Testis (tissue), 2 donors: ENCODE measurements at regions not wholly inside any gene's neighbourhood (a gene's known extent, or its start where the extent isn't known, plus 50 kb on each side); places are given as distances from the start of the nearest gene placed in this dataset.

Source experiments
- POLR2A ChIP-seq: fragments of 450-650 bp; IDR thresholded peaks from one replicate; pipeline ENCODE4 v1.6.1; 2017; ENCODE audit warnings: antibody characterized with exemption, mild to moderate bottlenecking, moderate library complexity
- TF ChIP-seq, protein P1 (sequence below), 3 experiments: fragments of 450-650 bp in 2 of 3; fragments of 200-600 bp in 1 of 3; sonication (generic) in 1 of 3; IDR thresholded peaks; one replicate each; pipeline ENCODE4 v1.5.1; 2016 to 2019; ENCODE audit warnings: antibody characterized with exemption in 3 of 3, mild to moderate bottlenecking in 2 of 3, moderate library complexity in 1 of 3

DNA sequence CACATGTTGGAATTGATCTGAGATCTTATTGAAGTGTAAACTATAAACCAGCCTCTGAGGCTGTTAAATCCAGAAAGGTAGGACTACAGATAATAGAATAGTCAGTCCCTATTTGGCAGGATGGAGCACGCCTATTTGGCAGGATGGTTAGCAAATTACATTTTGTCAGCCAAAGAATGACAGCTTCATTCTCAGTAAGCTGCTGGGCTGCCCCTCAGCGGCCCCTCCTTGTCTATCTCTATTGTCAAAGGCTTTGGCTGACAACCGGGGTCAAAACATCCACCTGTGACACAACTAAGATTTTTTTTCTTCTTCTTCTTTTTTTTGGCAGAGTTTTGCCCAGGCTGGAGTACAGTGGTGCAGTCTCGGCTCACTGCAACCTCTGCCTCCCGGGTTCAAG is 123.4 kb upstream of the ECI2 start:
- TF ChIP-seq, protein P1, sequence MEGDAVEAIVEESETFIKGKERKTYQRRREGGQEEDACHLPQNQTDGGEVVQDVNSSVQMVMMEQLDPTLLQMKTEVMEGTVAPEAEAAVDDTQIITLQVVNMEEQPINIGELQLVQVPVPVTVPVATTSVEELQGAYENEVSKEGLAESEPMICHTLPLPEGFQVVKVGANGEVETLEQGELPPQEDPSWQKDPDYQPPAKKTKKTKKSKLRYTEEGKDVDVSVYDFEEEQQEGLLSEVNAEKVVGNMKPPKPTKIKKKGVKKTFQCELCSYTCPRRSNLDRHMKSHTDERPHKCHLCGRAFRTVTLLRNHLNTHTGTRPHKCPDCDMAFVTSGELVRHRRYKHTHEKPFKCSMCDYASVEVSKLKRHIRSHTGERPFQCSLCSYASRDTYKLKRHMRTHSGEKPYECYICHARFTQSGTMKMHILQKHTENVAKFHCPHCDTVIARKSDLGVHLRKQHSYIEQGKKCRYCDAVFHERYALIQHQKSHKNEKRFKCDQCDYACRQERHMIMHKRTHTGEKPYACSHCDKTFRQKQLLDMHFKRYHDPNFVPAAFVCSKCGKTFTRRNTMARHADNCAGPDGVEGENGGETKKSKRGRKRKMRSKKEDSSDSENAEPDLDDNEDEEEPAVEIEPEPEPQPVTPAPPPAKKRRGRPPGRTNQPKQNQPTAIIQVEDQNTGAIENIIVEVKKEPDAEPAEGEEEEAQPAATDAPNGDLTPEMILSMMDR (IDR thresholded peaks at IDR 0.05): no peak
- no peak for TF ChIP-seq POLR2A
